HEK293T (cell line): ENCODE measurements at regions not wholly inside any gene's neighbourhood (a gene's known extent, or its start where the extent isn't known, plus 50 kb on each side); places are given as distances from the start of the nearest gene placed in this dataset.

Experiments used
- ARNT ChIP-seq: fragments of 450-650 bp; IDR thresholded peaks from 2 replicates; pipeline ENCODE4 v1.6.1; 2017; ENCODE audit warnings: mild to moderate bottlenecking
- BHLHE40 ChIP-seq: fragments of 450-650 bp; IDR thresholded peaks from 2 replicates; pipeline ENCODE4 v1.6.1; 2016; ENCODE audit warnings: mild to moderate bottlenecking, moderate library complexity, borderline replicate concordance
- FOXA1 ChIP-seq: fragments of 450-650 bp; IDR thresholded peaks from 2 replicates; pipeline ENCODE4 v1.6.1; 2016; ENCODE audit warnings: mild to moderate bottlenecking
- FOXM1 ChIP-seq: fragments of 450-650 bp; IDR thresholded peaks from 2 replicates; pipeline ENCODE4 v1.6.1; 2017; ENCODE audit warnings: mild to moderate bottlenecking, borderline replicate concordance
- L3MBTL2 ChIP-seq: fragments of 450-650 bp; conservative IDR thresholded peaks from 2 replicates; pipeline ENCODE4 v1.6.1; 2016; ENCODE audit warnings: mild to moderate bottlenecking
- NFRKB ChIP-seq: fragments of 450-650 bp; IDR thresholded peaks from 2 replicates; pipeline ENCODE4 v1.6.1; 2016; ENCODE audit warnings: mild to moderate bottlenecking, moderate library complexity
- PKNOX1 ChIP-seq: fragments of 450-650 bp; IDR thresholded peaks from 2 replicates; pipeline ENCODE4 v1.6.1; 2016
- SP1 ChIP-seq: fragments of 450-650 bp; IDR thresholded peaks from 2 replicates; pipeline ENCODE4 v1.6.1; 2017
- TARDBP ChIP-seq: fragments of 450-650 bp; IDR thresholded peaks from 2 replicates; pipeline ENCODE4 v1.6.1; 2016
- ZNF384 ChIP-seq: fragments of 450-650 bp; IDR thresholded peaks from 2 replicates; pipeline ENCODE4 v1.6.1; 2016

GRCh38 chr2:226213717-226214116 is 585.9 kb downstream of the IRS1 start:
- TF ChIP-seq ZNF384 (no peak), FOXM1 (no peak), ARNT (no peak), FOXA1 (no peak), PKNOX1 (no peak), BHLHE40 (no peak), TARDBP (no peak), SP1 (no peak), NFRKB (no peak), L3MBTL2 (no peak)
